ENCODE measurements at regions not wholly inside any gene's neighbourhood (a gene's known extent, or its start where the extent isn't known, plus 50 kb on each side); places are given as distances from the start of the nearest gene placed in this dataset.

DNA sequence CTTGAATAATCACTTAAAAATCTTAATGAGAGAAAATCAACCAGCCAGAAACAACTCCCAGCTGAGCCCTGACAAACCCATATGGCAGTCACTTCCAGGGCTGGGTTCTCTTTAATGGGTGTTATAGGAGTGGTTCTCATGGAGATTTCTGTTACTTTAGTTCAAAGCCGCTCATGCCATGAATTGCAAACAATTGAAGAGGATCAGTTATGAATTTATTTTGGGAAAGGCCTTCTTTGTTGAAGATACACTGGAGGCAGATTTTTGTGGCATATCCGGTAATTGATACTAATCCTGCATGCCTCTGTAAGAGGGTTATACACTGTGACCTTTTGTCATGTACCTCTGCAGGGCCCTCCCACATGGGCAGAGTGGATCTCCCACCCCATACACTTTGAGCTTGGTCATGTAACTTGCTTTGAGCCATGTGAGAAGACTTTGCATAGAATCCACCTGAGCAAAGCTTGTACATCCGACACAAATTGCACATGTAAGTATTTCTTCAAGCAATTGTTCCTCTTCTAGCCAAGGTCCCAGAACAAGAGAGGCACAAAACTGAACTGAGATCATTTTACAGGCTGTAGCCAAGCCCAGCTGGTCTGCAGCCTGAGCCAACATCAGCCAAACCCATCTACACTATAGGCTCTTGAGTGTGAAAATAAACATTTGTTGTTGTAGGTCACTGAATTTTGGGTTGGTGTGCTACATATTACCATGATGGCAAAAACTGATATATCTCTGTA, 492.3 kb downstream of the PREX1 start:
- no peak overlapping the region for H3K9ac ChIP-seq (ENCODE audit: low read depth, low read length, poor library complexity, severe bottlenecking)
- no peaks in the 10 kb centered on the region for H3K36me3 ChIP-seq (ENCODE audit: insufficient read depth, low read length)
- H3K27me3 ChIP-seq (ENCODE audit: insufficient read depth, low read length, poor library complexity, severe bottlenecking), result no peaks in the 10 kb centered on the region
- no peak overlapping the region for H2AFZ ChIP-seq (ENCODE audit: low read length)
- H3K4me1 ChIP-seq (ENCODE audit: insufficient read depth, low read length, poor library complexity, severe bottlenecking), result no peaks in the 10 kb centered on the region
- H3K79me2 ChIP-seq (ENCODE audit: insufficient read depth, low read length), result no peaks in the 10 kb centered on the region
- H3K4me3 ChIP-seq (ENCODE audit: low read length, poor library complexity, severe bottlenecking), result no peak overlapping the region
- TF ChIP-seq EZH2phosphoT487 (IDR thresholded peaks at IDR 0.05; ENCODE audit: borderline replicate concordance), result no peak
- TF ChIP-seq, protein P1, sequence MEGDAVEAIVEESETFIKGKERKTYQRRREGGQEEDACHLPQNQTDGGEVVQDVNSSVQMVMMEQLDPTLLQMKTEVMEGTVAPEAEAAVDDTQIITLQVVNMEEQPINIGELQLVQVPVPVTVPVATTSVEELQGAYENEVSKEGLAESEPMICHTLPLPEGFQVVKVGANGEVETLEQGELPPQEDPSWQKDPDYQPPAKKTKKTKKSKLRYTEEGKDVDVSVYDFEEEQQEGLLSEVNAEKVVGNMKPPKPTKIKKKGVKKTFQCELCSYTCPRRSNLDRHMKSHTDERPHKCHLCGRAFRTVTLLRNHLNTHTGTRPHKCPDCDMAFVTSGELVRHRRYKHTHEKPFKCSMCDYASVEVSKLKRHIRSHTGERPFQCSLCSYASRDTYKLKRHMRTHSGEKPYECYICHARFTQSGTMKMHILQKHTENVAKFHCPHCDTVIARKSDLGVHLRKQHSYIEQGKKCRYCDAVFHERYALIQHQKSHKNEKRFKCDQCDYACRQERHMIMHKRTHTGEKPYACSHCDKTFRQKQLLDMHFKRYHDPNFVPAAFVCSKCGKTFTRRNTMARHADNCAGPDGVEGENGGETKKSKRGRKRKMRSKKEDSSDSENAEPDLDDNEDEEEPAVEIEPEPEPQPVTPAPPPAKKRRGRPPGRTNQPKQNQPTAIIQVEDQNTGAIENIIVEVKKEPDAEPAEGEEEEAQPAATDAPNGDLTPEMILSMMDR (conservative IDR thresholded peaks at IDR 0.05; ENCODE audit: low read length), result no peak
- H3K9me3 ChIP-seq (ENCODE audit: insufficient read depth, low read depth, low read length), result no peaks in the 10 kb centered on the region
- no peak overlapping the region for H3K4me2 ChIP-seq (ENCODE audit: low read depth, low read length, poor library complexity, severe bottlenecking)
- H3F3A ChIP-seq (ENCODE audit: low read depth), result no peaks in the 10 kb centered on the region
- H3K9me2 ChIP-seq (replicated peaks; ENCODE audit: low read depth, low read length), result no peaks in the 10 kb centered on the region
- H4K20me1 ChIP-seq (ENCODE audit: insufficient read depth, low read length, poor library complexity, severe bottlenecking), result no peaks in the 10 kb centered on the region

GRCh38 chr20:48333707-48334106, 494.1 kb downstream of the PREX1 start:
- Histone ChIP-seq H3K9me2 (replicated peaks; ENCODE audit: low read depth, low read length) (no peaks in the 10 kb centered on the region), H3K4me1 (ENCODE audit: insufficient read depth, low read length, poor library complexity, severe bottlenecking) (no peaks in the 10 kb centered on the region), H3K9me3 (ENCODE audit: insufficient read depth, low read depth, low read length) (no peaks in the 10 kb centered on the region), H3K4me3 (ENCODE audit: low read length, poor library complexity, severe bottlenecking) (no peak overlapping the region), H3K4me2 (ENCODE audit: low read depth, low read length, poor library complexity, severe bottlenecking) (no peak overlapping the region), H3K79me2 (ENCODE audit: insufficient read depth, low read length) (no peaks in the 10 kb centered on the region), H3K9ac (ENCODE audit: low read depth, low read length, poor library complexity, severe bottlenecking) (no peak overlapping the region), H2AFZ (ENCODE audit: low read length) (no peak overlapping the region), H3K36me3 (ENCODE audit: insufficient read depth, low read length) (no peaks in the 10 kb centered on the region), H3F3A (ENCODE audit: low read depth) (no peaks in the 10 kb centered on the region), H4K20me1 (ENCODE audit: insufficient read depth, low read length, poor library complexity, severe bottlenecking) (no peaks in the 10 kb centered on the region), H3K27me3 (ENCODE audit: insufficient read depth, low read length, poor library complexity, severe bottlenecking) (no peaks in the 10 kb centered on the region)
- TF ChIP-seq, protein P1 (conservative IDR thresholded peaks at IDR 0.05; ENCODE audit: low read length), result no peak
- no peak for TF ChIP-seq EZH2phosphoT487 (IDR thresholded peaks at IDR 0.05; ENCODE audit: borderline replicate concordance)

- Histone ChIP-seq H3K9me3 (ENCODE audit: insufficient read depth, low read depth, low read length) (no peaks in the 10 kb centered on the region), H3F3A (ENCODE audit: low read depth) (no peaks in the 10 kb centered on the region), H3K4me1 (ENCODE audit: insufficient read depth, low read length, poor library complexity, severe bottlenecking) (no peaks in the 10 kb centered on the region), H2AFZ (ENCODE audit: low read length) (no peak overlapping the region), H3K4me3 (ENCODE audit: low read length, poor library complexity, severe bottlenecking) (no peak overlapping the region), H3K36me3 (ENCODE audit: insufficient read depth, low read length) (no peaks in the 10 kb centered on the region), H3K4me2 (ENCODE audit: low read depth, low read length, poor library complexity, severe bottlenecking) (no peak overlapping the region), H3K27me3 (ENCODE audit: insufficient read depth, low read length, poor library complexity, severe bottlenecking) (no peaks in the 10 kb centered on the region), H4K20me1 (ENCODE audit: insufficient read depth, low read length, poor library complexity, severe bottlenecking) (no peaks in the 10 kb centered on the region), H3K9me2 (replicated peaks; ENCODE audit: low read depth, low read length) (no peaks in the 10 kb centered on the region), H3K79me2 (ENCODE audit: insufficient read depth, low read length) (no peaks in the 10 kb centered on the region), H3K9ac (ENCODE audit: low read depth, low read length, poor library complexity, severe bottlenecking) (no peak overlapping the region)
- TF ChIP-seq, protein P1 (conservative IDR thresholded peaks at IDR 0.05; ENCODE audit: low read length), result no peak
- TF ChIP-seq EZH2phosphoT487 (IDR thresholded peaks at IDR 0.05; ENCODE audit: borderline replicate concordance), result no peak
Measured at GRCh38 chr20:48332555-48332954, 495.2 kb downstream of the PREX1 start.
